HepG2 (cell line): ENCODE measurements at regions not wholly inside any gene's neighbourhood (a gene's known extent, or its start where the extent isn't known, plus 50 kb on each side); places are given as distances from the start of the nearest gene placed in this dataset.
A peak's percentile ranks its signal among the peaks of the same experiment; 100 is the strongest.

Experiments used
- ATAC-seq: fragments of 200-7000 bp; cut with Tn5 transposase; 3 replicates; pipeline ENCODE4 v1.9.1; 2020; ENCODE audit warnings: mild to moderate bottlenecking, moderate library complexity
- BruUV-seq: library from RNA; stranded (reverse); fragments of 400-500 nt; replicated peaks from 2 replicates; lab custom pipeline; 2021; lab: Mats Ljungman, UMichigan
- CTCF ChIA-PET: fragments of 300-600 bp; formaldehyde crosslinking; extraction: SDS; loops from one replicate; lab custom pipeline; 2021; ENCODE audit warnings: low total read pairs, inconsistent platforms, low intra/inter-chr PET ratio; lab: Yijun Ruan, JAX
- POLR2A ChIA-PET: fragments of 350-600 bp; sonication (Branson Sonifier 250); formaldehyde crosslinking; loops from one replicate; lab custom pipeline; 2020; ENCODE audit warnings: antibody characterized with exemption, inconsistent platforms; lab: Yijun Ruan, JAX
- DNase-seq: peaks from one replicate; pipeline ENCODE4 v3.0.0-alpha.2; 2015; ENCODE audit warnings: low spot score
- FAIRE-seq: peaks from 3 replicates; lab custom pipeline; 2011; peaks lifted over from hg19 to GRCh38; lab: Jason Lieb, UNC
- H2AFZ ChIP-seq: one replicate; pipeline ENCODE4 v1.6.1; 2011; ENCODE audit warnings: low read length, inconsistent platforms
- H3K27ac ChIP-seq: fragments of 300-600 bp; 3 replicates; pipeline ENCODE4 v1.8.0; 2011; ENCODE audit warnings: mixed run types, mild to moderate bottlenecking, mixed read lengths, low read length, inconsistent platforms; ENCODE audit not compliant: insufficient read depth; ENCODE audit errors: extremely low read length
- H3K27me3 ChIP-seq, 2 experiments: fragments of 200-600 bp in 1 of 2; 2 replicates in 1 of 2; 3 replicates in 1 of 2; pipeline versions ENCODE4 v1.6.0 to v1.8.0; 2011; ENCODE audit warnings: low read length in 2 of 2, mild to moderate bottlenecking in 2 of 2, moderate library complexity in 2 of 2, inconsistent platforms in 1 of 2; ENCODE audit not compliant: insufficient read depth in 2 of 2, control insufficient read depth in 1 of 2
- H3K36me3 ChIP-seq, 2 experiments: fragments of 200-600 bp in 1 of 2; replicated peaks in 1 of 2; 2 replicates in 1 of 2; 3 replicates in 1 of 2; pipeline versions ENCODE4 v1.5.1 to v1.8.0; 2011; ENCODE audit warnings: low read length in 2 of 2, inconsistent platforms in 1 of 2; ENCODE audit not compliant: insufficient read depth in 2 of 2, control insufficient read depth in 1 of 2
- H3K4me1 ChIP-seq: 2 replicates; pipeline ENCODE4 v1.5.1; 2012; ENCODE audit warnings: low read length, inconsistent platforms; ENCODE audit not compliant: insufficient read depth
- H3K4me2 ChIP-seq: 2 replicates; pipeline ENCODE4 v1.6.0; 2011; ENCODE audit warnings: low read depth, low read length, inconsistent platforms
- H3K4me3 ChIP-seq, 3 experiments: fragments of 200-600 bp in 1 of 3; sonication (generic), shearing (Covaris generic) in 1 of 3; replicated peaks in 1 of 3; 2 replicates each; pipeline ENCODE4 v1.5.1; 2011 to 2016; ENCODE audit warnings: low read length in 3 of 3, inconsistent platforms in 2 of 3, low read depth in 2 of 3, mild to moderate bottlenecking in 2 of 3, control low read depth in 1 of 3, mixed read lengths in 1 of 3; ENCODE audit not compliant: insufficient read depth in 1 of 3
- H3K79me2 ChIP-seq: one replicate; pipeline ENCODE4 v1.6.1; 2011; ENCODE audit warnings: low read length, inconsistent platforms; ENCODE audit not compliant: insufficient read depth
- H3K9ac ChIP-seq: 2 replicates; pipeline ENCODE4 v1.6.0; 2011; ENCODE audit warnings: mild to moderate bottlenecking, low read depth, low read length, inconsistent platforms; ENCODE audit not compliant: insufficient read depth
- H3K9me3 ChIP-seq: 2 replicates; pipeline ENCODE4 v1.5.1; 2012; ENCODE audit warnings: mild to moderate bottlenecking, low read length
- H4K20me1 ChIP-seq: 2 replicates; pipeline ENCODE4 v1.6.0; 2011; ENCODE audit warnings: inconsistent platforms, mild to moderate bottlenecking, low read length, moderate library complexity; ENCODE audit not compliant: insufficient read depth
- GATAD2A ChIP-seq: IDR thresholded peaks from 2 replicates; pipeline ENCODE4 v1.6.1; 2016
- KMT2B ChIP-seq: IDR thresholded peaks from 2 replicates; pipeline ENCODE4 v1.6.1; 2016; ENCODE audit warnings: missing genetic modification reagents, missing compliant biosample characterization
- MEIS1 ChIP-seq: sonication (generic); formaldehyde crosslinking; IDR thresholded peaks from 2 replicates; pipeline ENCODE4 v1.9.0; 2021; ENCODE audit warnings: mild to moderate bottlenecking, missing genetic modification reagents, moderate library complexity, borderline replicate concordance
- RFX1 ChIP-seq: fragments of 450-650 bp; IDR thresholded peaks from 2 replicates; pipeline ENCODE4 v1.6.1; 2017
- ZNF672 ChIP-seq: sonication (generic); formaldehyde crosslinking; IDR thresholded peaks from 2 replicates; pipeline ENCODE4 v1.8.1; 2022; ENCODE audit warnings: missing genetic modification reagents
- WGBS: methylation state at CpG from one replicate; pipeline ENCODE4 v1.1.6; 2017; ENCODE audit warnings: low lambda C conversion rate; 5-methylcytosine and 5-hydroxymethylcytosine counted together
- in situ Hi-C: cut with HindIII; loops from 2 replicates; pipeline ENCODE4 v1.10.0; 2017; ENCODE audit warnings: low pct_unique_long_range_greater_than_20kb; ENCODE audit not compliant: extremely low pct_ligation_motif_present
- intact Hi-C: fragments of 100-400 bp; cut with micrococcal nuclease; formaldehyde crosslinking; loops from one replicate; pipeline ENCODE4 v1.10.0; 2022; ENCODE audit not compliant: unreplicated experiment

- no peak for DNase-seq
- intact Hi-C loops, result no loop called here
- Histone ChIP-seq H3K4me1 (no peaks in the 10 kb centered on the region), H3K9ac (no peak overlapping the region), H3K4me2 (no peak overlapping the region), H3K9me3 (peaks cover 55% of the 10 kb centered on the region), H3K4me3 (no peak overlapping the region), H2AFZ (no peak overlapping the region), H3K27me3 (no peaks in the 10 kb centered on the region), H4K20me1 (no peaks in the 10 kb centered on the region), H3K79me2 (no peaks in the 10 kb centered on the region), H3K27ac (no peak overlapping the region), H3K36me3 (no peaks in the 10 kb centered on the region)
- no peak for FAIRE-seq
- no peak for TF ChIP-seq ZNF672 (CRISPR knock-in tag)
- TF ChIP-seq MEIS1 (CRISPR knock-in tag), result no peak
- no peak for TF ChIP-seq KMT2B (CRISPR knock-in tag)
- WGBS, result 0% methylated on average over 2 of the region's 2 CpGs
- in situ Hi-C loops, result no loop called here
- POLR2A ChIA-PET, result no interaction called here
- no peak for ATAC-seq
- CTCF ChIA-PET, result no interaction called here
- BruUV-seq, result no TSS peak
Measured at GRCh38 chr1:34306568-34306967, 129.9 kb downstream of the C1orf94 start.

- no TSS peak for BruUV-seq
- 0% methylated on average over 1 of the region's 1 CpG for WGBS
- H3K4me1 ChIP-seq, result no peaks in the 10 kb centered on the region
- H4K20me1 ChIP-seq, result no peaks in the 10 kb centered on the region
- H3K4me2 ChIP-seq, result no peak overlapping the region
- no peaks in the 10 kb centered on the region for H3K36me3 ChIP-seq
- FAIRE-seq (no peak), ATAC-seq (no peak), DNase-seq (no peak)
- ChIA-PET CTCF (no interaction called here), POLR2A (no interaction called here)
- in situ Hi-C loops, result no loop called here
- no peak overlapping the region for H3K27ac ChIP-seq
- no peaks in the 10 kb centered on the region for H3K79me2 ChIP-seq
- no peaks in the 10 kb centered on the region for H3K27me3 ChIP-seq
- no peak overlapping the region for H2AFZ ChIP-seq
- intact Hi-C loops, result no loop called here
- no peak overlapping the region for H3K9ac ChIP-seq
- TF ChIP-seq GATAD2A (CRISPR knock-in tag), result no peak
- TF ChIP-seq RFX1, result peak; percentile 55; the same call in 1 of the 2 replicates
- TF ChIP-seq, all 625 proteins: peak for 1
- no peak overlapping the region for H3K4me3 ChIP-seq
- peaks cover 80% of the 10 kb centered on the region for H3K9me3 ChIP-seq
Measured at GRCh38 chr1:34312359-34312758, 135.7 kb downstream of the C1orf94 start.
